Adrenal gland (tissue), 9 donors: ENCODE measurements at regions not wholly inside any gene's neighbourhood (a gene's known extent, or its start where the extent isn't known, plus 50 kb on each side); places are given as distances from the start of the nearest gene placed in this dataset.

Experiments used
- DNase-seq, 7 donors: peaks; one replicate each; pipeline ENCODE4 v3.0.0-alpha.2; 2019 to 2020
- H3K27ac ChIP-seq, 5 donors: fragments of 200-600 bp; sonication (generic) in 4 of 5; 1 replicate in 3 of 5; 2 replicates in 2 of 5; pipeline versions ENCODE4 v1.5.1 to v1.8.0; 2016 to 2020; ENCODE audit warnings: mild to moderate bottlenecking in 1 of 5
- H3K27me3 ChIP-seq: fragments of 200-600 bp; 2 replicates; pipeline ENCODE4 v1.8.0; 2021
- H3K36me3 ChIP-seq, 2 donors: fragments of 200-600 bp; replicated peaks in 1 of 2; 1 replicate in 1 of 2; 2 replicates in 1 of 2; pipeline versions ENCODE4 v1.5.1 to v1.8.0; 2018 to 2022
- H3K4me1 ChIP-seq, 2 donors: fragments of 200-600 bp; replicated peaks in 1 of 2; 1 replicate in 1 of 2; 2 replicates in 1 of 2; pipeline versions ENCODE4 v1.5.1 to v1.8.0; 2018 to 2021
- H3K4me3 ChIP-seq, 4 donors: fragments of 200-600 bp; sonication (generic) in 3 of 4; one replicate each; pipeline ENCODE4 v1.5.1; 2016 to 2018
- H3K9me3 ChIP-seq, 3 donors: fragments of 200-600 bp; sonication (generic) in 1 of 3; replicated peaks in 1 of 3; 1 replicate in 2 of 3; 2 replicates in 1 of 3; pipeline versions ENCODE4 v1.5.1 to v1.8.0; 2016 to 2021
- POLR2A ChIP-seq, 2 donors: fragments of 450-650 bp; IDR thresholded peaks; one replicate each; pipeline ENCODE4 v1.6.1; 2017; ENCODE audit warnings: antibody characterized with exemption in 2 of 2, mild to moderate bottlenecking in 2 of 2, moderate library complexity in 1 of 2
- WGBS, 4 donors: extraction: QIAGEN DNeasy Blood & Tissue Kit in 2 of 4; methylation state at CpG; one replicate each; pipeline versions ENCODE4 v1.1.5 to v1.1.7; 2013 to 2017; 5-methylcytosine and 5-hydroxymethylcytosine counted together
- intact Hi-C, 2 donors: fragments of 100-400 bp; cut with DNase I; formaldehyde crosslinking; loops; one replicate each; pipeline versions ENCODE4 v1.14.1 to v1.15.0; 2022 to 2023
- TF ChIP-seq, protein P1 (sequence below), 6 experiments: fragments of 450-650 bp in 4 of 6; fragments of 200-600 bp in 2 of 6; sonication (generic) in 1 of 6; IDR thresholded peaks; 1 replicate in 5 of 6; 2 replicates in 1 of 6; pipeline versions ENCODE4 v1.5.1 to v1.8.0; 2016 to 2021; ENCODE audit warnings: antibody characterized with exemption in 6 of 6, mild to moderate bottlenecking in 2 of 6, moderate library complexity in 1 of 6
- donor health status: healthy with polysubstance abuse.
- donor health status: Bipolar disorder and iron deficiency.
- donor health status: DM: yes; HTN: yes; CAD: no.
- donor health status: DM: no; HTN: no; CAD: no.
- donor health status: DM: no; HTN: no; CAD: no.

- no peaks in the 10 kb centered on the region for H3K9me3 ChIP-seq
- DNase-seq, result no peak
- no peak overlapping the region for H3K27ac ChIP-seq
- TF ChIP-seq, protein P1, sequence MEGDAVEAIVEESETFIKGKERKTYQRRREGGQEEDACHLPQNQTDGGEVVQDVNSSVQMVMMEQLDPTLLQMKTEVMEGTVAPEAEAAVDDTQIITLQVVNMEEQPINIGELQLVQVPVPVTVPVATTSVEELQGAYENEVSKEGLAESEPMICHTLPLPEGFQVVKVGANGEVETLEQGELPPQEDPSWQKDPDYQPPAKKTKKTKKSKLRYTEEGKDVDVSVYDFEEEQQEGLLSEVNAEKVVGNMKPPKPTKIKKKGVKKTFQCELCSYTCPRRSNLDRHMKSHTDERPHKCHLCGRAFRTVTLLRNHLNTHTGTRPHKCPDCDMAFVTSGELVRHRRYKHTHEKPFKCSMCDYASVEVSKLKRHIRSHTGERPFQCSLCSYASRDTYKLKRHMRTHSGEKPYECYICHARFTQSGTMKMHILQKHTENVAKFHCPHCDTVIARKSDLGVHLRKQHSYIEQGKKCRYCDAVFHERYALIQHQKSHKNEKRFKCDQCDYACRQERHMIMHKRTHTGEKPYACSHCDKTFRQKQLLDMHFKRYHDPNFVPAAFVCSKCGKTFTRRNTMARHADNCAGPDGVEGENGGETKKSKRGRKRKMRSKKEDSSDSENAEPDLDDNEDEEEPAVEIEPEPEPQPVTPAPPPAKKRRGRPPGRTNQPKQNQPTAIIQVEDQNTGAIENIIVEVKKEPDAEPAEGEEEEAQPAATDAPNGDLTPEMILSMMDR (IDR thresholded peaks at IDR 0.05), result no peak
- TF ChIP-seq POLR2A (IDR thresholded peaks at IDR 0.05), result no peak
- H3K4me3 ChIP-seq, result no peak overlapping the region
- intact Hi-C loops, result no loop called here
- H3K4me1 ChIP-seq, result no peaks in the 10 kb centered on the region
- 79 to 96% (median 87%) methylated on average over 2 of the region's 2 CpGs for WGBS, 4 donors
- H3K27me3 ChIP-seq, result no peaks in the 10 kb centered on the region
- no peaks in the 10 kb centered on the region for H3K36me3 ChIP-seq
Observed at GRCh38 chrX:20637351-20637750, 370.6 kb upstream of the RPS6KA3 start.

DNA sequence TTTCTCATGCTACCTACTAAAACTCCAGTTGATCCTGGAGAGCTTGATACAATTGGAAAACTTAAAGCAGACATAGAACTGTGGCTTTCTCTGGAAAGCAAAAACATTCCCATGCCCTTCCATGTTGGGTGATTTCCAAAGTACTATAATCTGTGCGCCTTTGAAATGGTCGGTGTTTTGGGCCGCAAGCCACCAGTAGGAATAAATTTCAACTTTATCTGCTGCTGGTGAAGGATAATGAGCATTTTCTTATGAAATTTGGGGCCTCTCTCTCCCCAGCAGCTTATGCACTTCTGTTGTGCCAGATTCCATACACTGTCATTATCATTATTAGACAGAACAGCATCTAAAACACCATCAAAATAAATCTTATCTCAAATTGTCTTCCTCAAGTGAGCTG, 366.7 kb upstream of the RPS6KA3 start:
- no peak for DNase-seq
- Histone ChIP-seq H3K27ac (no peak overlapping the region), H3K36me3 (no peaks in the 10 kb centered on the region), H3K4me1 (no peaks in the 10 kb centered on the region), H3K4me3 (no peak overlapping the region), H3K27me3 (peaks cover 10% of the 10 kb centered on the region), H3K9me3 (no peaks in the 10 kb centered on the region)
- intact Hi-C loops, result no loop called here
- TF ChIP-seq, protein P1 (IDR thresholded peaks at IDR 0.05), result no peak
- no peak for TF ChIP-seq POLR2A (IDR thresholded peaks at IDR 0.05)
- WGBS, 4 donors, result 65 to 77% (median 77%) methylated on average over 3 of the region's 3 CpGs; no CpG with 5 or more reads in 1 of the 4 donors

- H3K27ac ChIP-seq, result no peak overlapping the region
- no peak overlapping the region for H3K4me3 ChIP-seq
- no peaks in the 10 kb centered on the region for H3K36me3 ChIP-seq
- TF ChIP-seq POLR2A (IDR thresholded peaks at IDR 0.05), result no peak
- TF ChIP-seq, protein P1 (IDR thresholded peaks at IDR 0.05), result no peak
- WGBS, 4 donors, result 39 to 59% (median 46%) methylated on average over 2 of the region's 2 CpGs
- peak in 1 of 7 donors; percentile 0 for DNase-seq
- no peaks in the 10 kb centered on the region for H3K4me1 ChIP-seq
- peaks cover 7% of the 10 kb centered on the region for H3K27me3 ChIP-seq
- intact Hi-C loops, result no loop called here
- no peaks in the 10 kb centered on the region for H3K9me3 ChIP-seq
Observed at GRCh38 chrX:20623448-20623847, 356.7 kb upstream of the RPS6KA3 start.

DNA sequence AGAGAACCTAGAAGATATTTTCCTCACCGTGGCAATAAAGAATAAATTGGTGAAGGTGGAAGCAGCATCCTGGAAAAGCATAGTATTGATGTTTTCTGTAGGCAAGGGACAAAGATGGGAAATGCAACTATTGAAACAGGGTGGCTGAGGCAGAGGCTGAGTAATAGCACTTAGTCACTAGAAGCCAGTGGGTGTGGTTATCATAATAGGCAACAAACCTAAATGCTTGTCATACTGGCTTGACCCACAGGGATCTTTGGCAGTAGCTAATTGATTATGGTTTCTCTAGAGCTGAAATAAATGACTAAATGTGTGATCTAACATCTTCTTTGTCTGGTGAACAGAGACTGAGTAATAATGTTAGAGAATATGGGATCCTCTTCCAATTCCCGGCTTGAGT, 353.6 kb upstream of the RPS6KA3 start:
- intact Hi-C loops, result no loop called here
- no peaks in the 10 kb centered on the region for H3K36me3 ChIP-seq
- 65 to 92% (median 78%) methylated on average over 2 of the region's 2 CpGs for WGBS, 4 donors

More for the DNA sequence above, 353.6 kb upstream of the RPS6KA3 start:
- Histone ChIP-seq H3K27ac (no peak overlapping the region), H3K4me1 (no peaks in the 10 kb centered on the region), H3K27me3 (peaks cover 7% of the 10 kb centered on the region), H3K9me3 (no peaks in the 10 kb centered on the region), H3K4me3 (no peak overlapping the region)
- DNase-seq, result no peak
- TF ChIP-seq, protein P1 (IDR thresholded peaks at IDR 0.05), result no peak
- TF ChIP-seq POLR2A (IDR thresholded peaks at IDR 0.05), result no peak
